ENCODE measurements at regions not wholly inside any gene's neighbourhood (a gene's known extent, or its start where the extent isn't known, plus 50 kb on each side); places are given as distances from the start of the nearest gene placed in this dataset.

DNA sequence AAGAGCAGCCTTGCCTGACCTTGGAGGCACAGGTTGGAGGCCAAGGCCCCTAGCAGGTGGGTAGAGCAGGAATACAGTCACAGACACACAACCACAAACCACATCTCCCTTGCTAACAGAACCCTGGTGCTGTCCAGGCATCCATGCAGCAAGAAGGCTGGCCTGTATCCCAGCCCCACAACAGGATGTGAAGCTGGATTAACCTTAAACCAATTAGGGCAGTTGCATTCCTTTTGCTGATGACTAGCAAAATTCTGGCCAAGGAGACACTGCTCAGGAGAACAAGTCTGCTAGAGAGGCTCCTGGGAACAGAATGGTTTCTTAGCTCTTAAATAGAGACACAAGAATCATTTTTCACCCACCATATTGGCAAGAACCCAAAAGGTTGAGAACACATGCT is 97.8 kb downstream of the C5orf15 start:
- no peak overlapping the region for H3K4me2 ChIP-seq (ENCODE audit: low read length)
- H2AFZ ChIP-seq (ENCODE audit: low read depth, low read length): no peak overlapping the region
- H3K4me1 ChIP-seq (ENCODE audit: low read length): 0 out of 2 replicates have a peak, but pooled peaks cover 3% of the 10 kb centered on the region
- H3K79me2 ChIP-seq (ENCODE audit: low read length): no peaks in the 10 kb centered on the region
- H3K9ac ChIP-seq (ENCODE audit: low read length): no peak overlapping the region
- no peaks in the 10 kb centered on the region for H4K20me1 ChIP-seq (ENCODE audit: insufficient read depth, low read length)
- H3K9me3 ChIP-seq (ENCODE audit: insufficient read depth, low read length): 0 out of 2 replicates have a peak, but pooled peaks cover 5% of the 10 kb centered on the region
- H3K27me3 ChIP-seq (ENCODE audit: low read depth, low read length): no peaks in the 10 kb centered on the region
- no peak overlapping the region for H3K27ac ChIP-seq (ENCODE audit: low read length)
- H3K4me3 ChIP-seq (ENCODE audit: low read length): no peak overlapping the region
- no peaks in the 10 kb centered on the region for H3K36me3 ChIP-seq (replicated peaks; ENCODE audit: low read depth, low read length)
- no peak for TF ChIP-seq EZH2phosphoT487 (IDR thresholded peaks at IDR 0.05; ENCODE audit: low read depth)
- TF ChIP-seq, protein P1, sequence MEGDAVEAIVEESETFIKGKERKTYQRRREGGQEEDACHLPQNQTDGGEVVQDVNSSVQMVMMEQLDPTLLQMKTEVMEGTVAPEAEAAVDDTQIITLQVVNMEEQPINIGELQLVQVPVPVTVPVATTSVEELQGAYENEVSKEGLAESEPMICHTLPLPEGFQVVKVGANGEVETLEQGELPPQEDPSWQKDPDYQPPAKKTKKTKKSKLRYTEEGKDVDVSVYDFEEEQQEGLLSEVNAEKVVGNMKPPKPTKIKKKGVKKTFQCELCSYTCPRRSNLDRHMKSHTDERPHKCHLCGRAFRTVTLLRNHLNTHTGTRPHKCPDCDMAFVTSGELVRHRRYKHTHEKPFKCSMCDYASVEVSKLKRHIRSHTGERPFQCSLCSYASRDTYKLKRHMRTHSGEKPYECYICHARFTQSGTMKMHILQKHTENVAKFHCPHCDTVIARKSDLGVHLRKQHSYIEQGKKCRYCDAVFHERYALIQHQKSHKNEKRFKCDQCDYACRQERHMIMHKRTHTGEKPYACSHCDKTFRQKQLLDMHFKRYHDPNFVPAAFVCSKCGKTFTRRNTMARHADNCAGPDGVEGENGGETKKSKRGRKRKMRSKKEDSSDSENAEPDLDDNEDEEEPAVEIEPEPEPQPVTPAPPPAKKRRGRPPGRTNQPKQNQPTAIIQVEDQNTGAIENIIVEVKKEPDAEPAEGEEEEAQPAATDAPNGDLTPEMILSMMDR (IDR thresholded peaks at IDR 0.05; ENCODE audit: low read depth, low read length): no peak

DNA sequence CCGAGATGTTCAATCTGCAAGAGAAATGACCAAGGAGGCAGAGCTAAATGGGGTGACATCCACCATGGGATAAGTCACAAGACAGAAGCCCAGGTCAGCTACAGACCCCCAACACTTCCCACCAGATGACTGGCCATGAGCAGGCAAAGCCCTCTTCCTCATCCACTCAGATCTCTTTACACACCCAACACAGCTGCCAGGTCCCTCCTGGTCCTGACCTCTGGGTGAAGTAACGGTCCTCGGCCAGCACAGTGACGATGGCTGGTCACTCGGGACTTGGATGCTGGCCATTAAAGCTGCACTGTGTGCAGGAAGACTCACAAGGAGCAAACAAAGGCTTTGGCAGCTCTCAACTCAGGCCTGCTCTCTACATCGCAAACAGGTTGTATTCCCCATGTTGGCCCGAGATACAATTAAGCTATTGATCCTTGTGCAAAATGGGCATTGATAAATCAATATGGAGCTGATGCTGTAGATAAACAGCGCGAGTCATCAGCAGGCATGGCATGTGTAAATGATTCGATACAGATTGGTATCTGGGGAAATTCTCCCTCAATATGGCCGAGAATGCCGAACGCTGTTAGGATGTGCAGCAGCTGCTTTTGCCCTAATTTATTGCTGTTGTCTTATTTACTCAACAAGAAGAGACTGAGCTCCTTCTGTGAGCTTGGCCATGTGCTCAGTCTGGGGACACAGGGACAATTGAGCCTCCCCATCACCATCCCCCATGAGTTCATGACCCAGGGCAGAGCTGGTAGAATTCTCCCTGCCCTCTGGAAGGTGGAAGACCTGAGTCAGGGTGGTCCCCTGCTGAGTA is 98.7 kb downstream of the C5orf15 start:
- Histone ChIP-seq H3K79me2 (ENCODE audit: low read length) (no peaks in the 10 kb centered on the region), H3K4me3 (ENCODE audit: low read length) (peak overlapping the region; percentile 45; the same call in 1 of the 2 replicates), H3K4me2 (ENCODE audit: low read length) (peak overlapping the region; percentile 50), H2AFZ (ENCODE audit: low read depth, low read length) (no peak overlapping the region; the same call in 1 of the 2 replicates), H3K9ac (ENCODE audit: low read length) (no peak overlapping the region), H3K4me1 (ENCODE audit: low read length) (0 out of 2 replicates have a peak, but pooled peaks cover 3% of the 10 kb centered on the region), H3K27me3 (ENCODE audit: low read depth, low read length) (no peaks in the 10 kb centered on the region), H3K36me3 (replicated peaks; ENCODE audit: low read depth, low read length) (no peaks in the 10 kb centered on the region), H3K27ac (ENCODE audit: low read length) (no peak overlapping the region), H3K9me3 (ENCODE audit: insufficient read depth, low read length) (0 out of 2 replicates have a peak, but pooled peaks cover 5% of the 10 kb centered on the region), H4K20me1 (ENCODE audit: insufficient read depth, low read length) (no peaks in the 10 kb centered on the region)
- TF ChIP-seq EZH2phosphoT487 (IDR thresholded peaks at IDR 0.05; ENCODE audit: low read depth): no peak
- TF ChIP-seq, protein P1 (IDR thresholded peaks at IDR 0.05; ENCODE audit: low read depth, low read length): no peak

DNA sequence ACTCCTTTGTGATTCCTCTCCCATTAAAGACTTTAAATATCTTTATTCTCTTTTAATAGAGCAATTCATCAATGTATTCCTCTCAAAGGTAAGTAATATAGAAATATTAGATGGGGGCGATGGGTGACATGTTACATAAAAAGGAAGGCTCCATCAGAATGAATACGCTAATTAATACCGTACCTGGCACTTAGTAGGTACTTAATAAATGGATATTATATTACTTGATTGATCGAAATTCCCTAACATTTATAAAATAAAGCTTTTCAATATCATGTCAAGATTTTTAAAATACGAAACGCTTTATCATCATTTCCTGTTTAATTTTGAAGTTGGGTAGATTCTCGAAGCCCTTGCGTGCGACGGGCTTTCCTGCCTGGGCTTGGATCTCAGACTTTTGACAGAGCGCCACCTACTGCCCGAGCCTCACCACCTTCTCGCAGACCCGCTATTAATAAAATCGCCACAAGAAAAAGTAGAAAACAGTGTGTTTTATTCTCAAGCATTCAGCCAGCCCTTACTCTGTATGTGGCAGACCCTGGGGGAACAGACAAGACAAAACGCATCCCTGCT is 99.4 kb downstream of the C5orf15 start:
- Histone ChIP-seq H3K79me2 (ENCODE audit: low read length) (no peaks in the 10 kb centered on the region), H3K36me3 (replicated peaks; ENCODE audit: low read depth, low read length) (no peaks in the 10 kb centered on the region), H3K4me2 (ENCODE audit: low read length) (peak overlapping the region; percentile 50), H3K4me1 (ENCODE audit: low read length) (0 out of 2 replicates have a peak, but pooled peaks cover 3% of the 10 kb centered on the region), H2AFZ (ENCODE audit: low read depth, low read length) (no peak overlapping the region; the same call in 1 of the 2 replicates), H4K20me1 (ENCODE audit: insufficient read depth, low read length) (no peaks in the 10 kb centered on the region), H3K27me3 (ENCODE audit: low read depth, low read length) (no peaks in the 10 kb centered on the region), H3K9me3 (ENCODE audit: insufficient read depth, low read length) (0 out of 2 replicates have a peak, but pooled peaks cover 5% of the 10 kb centered on the region), H3K9ac (ENCODE audit: low read length) (no peak overlapping the region), H3K4me3 (ENCODE audit: low read length) (peak overlapping the region; percentile 45), H3K27ac (ENCODE audit: low read length) (no peak overlapping the region)
- TF ChIP-seq EZH2phosphoT487 (IDR thresholded peaks at IDR 0.05; ENCODE audit: low read depth): no peak
- TF ChIP-seq, protein P1 (IDR thresholded peaks at IDR 0.05; ENCODE audit: low read depth, low read length): peak; percentile 79

DNA sequence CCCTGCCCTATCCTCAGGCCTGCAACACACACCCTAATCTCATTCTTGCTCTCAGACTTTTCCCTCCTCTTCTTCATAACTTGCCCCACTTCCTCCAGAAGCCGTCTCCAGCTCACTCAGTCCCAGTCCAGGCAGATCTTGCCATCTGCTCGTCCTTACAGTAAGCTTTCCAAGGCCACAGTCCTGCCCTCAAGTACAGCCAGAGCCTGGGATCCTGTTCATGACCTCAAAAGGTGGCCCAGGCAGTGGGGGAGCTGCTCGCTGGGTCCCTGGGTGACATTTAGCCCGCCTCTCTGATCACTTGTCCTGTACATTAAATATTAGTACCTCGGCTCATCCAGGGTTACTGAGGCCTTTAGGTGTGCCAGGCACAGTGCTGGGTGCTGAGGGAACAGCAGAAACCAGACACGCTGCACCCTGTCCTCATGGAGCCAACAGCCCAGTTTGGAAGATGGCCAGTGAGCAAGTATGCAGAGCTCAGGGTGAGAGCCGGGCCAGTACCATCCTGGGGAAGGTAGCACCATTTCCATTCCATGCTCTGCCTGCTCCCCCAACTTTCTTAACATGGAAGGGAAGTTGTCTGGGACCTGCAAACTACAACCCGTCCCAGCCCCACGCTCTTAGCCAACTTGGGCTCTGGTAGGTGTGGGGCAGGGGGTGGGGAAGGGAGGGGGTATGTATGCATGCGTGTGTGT is 100.4 kb downstream of the C5orf15 start:
- Histone ChIP-seq H3K27me3 (ENCODE audit: low read depth, low read length) (no peaks in the 10 kb centered on the region), H3K4me1 (ENCODE audit: low read length) (0 out of 2 replicates have a peak, but pooled peaks cover 3% of the 10 kb centered on the region), H3K36me3 (replicated peaks; ENCODE audit: low read depth, low read length) (no peaks in the 10 kb centered on the region), H3K9ac (ENCODE audit: low read length) (no peak overlapping the region), H3K4me3 (ENCODE audit: low read length) (no peak overlapping the region), H4K20me1 (ENCODE audit: insufficient read depth, low read length) (no peaks in the 10 kb centered on the region), H3K9me3 (ENCODE audit: insufficient read depth, low read length) (no peaks in the 10 kb centered on the region), H3K4me2 (ENCODE audit: low read length) (no peak overlapping the region), H3K27ac (ENCODE audit: low read length) (no peak overlapping the region), H2AFZ (ENCODE audit: low read depth, low read length) (no peak overlapping the region), H3K79me2 (ENCODE audit: low read length) (no peaks in the 10 kb centered on the region)
- TF ChIP-seq EZH2phosphoT487 (IDR thresholded peaks at IDR 0.05; ENCODE audit: low read depth): no peak
- TF ChIP-seq, protein P1 (IDR thresholded peaks at IDR 0.05; ENCODE audit: low read depth, low read length): no peak

All from OCI-LY3 (cell line).